Tibial nerve (tissue), 4 donors: ENCODE measurements at regions not wholly inside any gene's neighbourhood (a gene's known extent, or its start where the extent isn't known, plus 50 kb on each side); places are given as distances from the start of the nearest gene placed in this dataset.

Experiments
- DNase-seq, 2 donors: peaks; one replicate each; pipeline ENCODE4 v3.0.0-alpha.2; 2019; ENCODE audit warnings: low spot score in 2 of 2
- H3K27ac ChIP-seq, 4 donors: fragments of 200-600 bp; sonication (generic) in 3 of 4; one replicate each; pipeline ENCODE4 v1.5.1; 2017 to 2019; ENCODE audit warnings: mild to moderate bottlenecking in 1 of 4
- H3K27me3 ChIP-seq, 2 donors: fragments of 200-600 bp; sonication (generic) in 1 of 2; one replicate each; pipeline versions ENCODE4 v1.5.1 to v1.6.0; 2017 to 2019
- H3K36me3 ChIP-seq, 3 donors: fragments of 200-600 bp; sonication (generic); one replicate each; pipeline ENCODE4 v1.5.1; 2018 to 2019
- H3K4me1 ChIP-seq, 4 donors: fragments of 200-600 bp; sonication (generic) in 3 of 4; one replicate each; pipeline ENCODE4 v1.5.1; 2017 to 2019
- H3K4me3 ChIP-seq, 4 donors: fragments of 200-600 bp; sonication (generic) in 3 of 4; one replicate each; pipeline ENCODE4 v1.5.1; 2017 to 2019; ENCODE audit warnings: mild to moderate bottlenecking in 1 of 4, moderate library complexity in 1 of 4
- H3K9me3 ChIP-seq, 4 donors: fragments of 200-600 bp; sonication (generic) in 3 of 4; one replicate each; pipeline ENCODE4 v1.5.1; 2017 to 2019
- CTCF ChIP-seq, 5 experiments: fragments of 200-600 bp in 3 of 5; fragments of 450-650 bp in 2 of 5; sonication (generic) in 3 of 5; IDR thresholded peaks; one replicate each; pipeline ENCODE4 v1.5.1; 2016 to 2019; ENCODE audit warnings: antibody characterized with exemption in 5 of 5, mild to moderate bottlenecking in 3 of 5, moderate library complexity in 2 of 5
- EP300 ChIP-seq, 2 donors: sonication (generic); formaldehyde crosslinking; IDR thresholded peaks; one replicate each; pipeline ENCODE4 v1.6.1; 2017; ENCODE audit warnings: antibody characterized with exemption in 2 of 2, mild to moderate bottlenecking in 1 of 2
- POLR2A ChIP-seq, 2 donors: fragments of 450-650 bp; IDR thresholded peaks; one replicate each; pipeline ENCODE4 v1.6.1; 2017; ENCODE audit warnings: antibody characterized with exemption in 2 of 2, mild to moderate bottlenecking in 2 of 2, moderate library complexity in 2 of 2
- WGBS, 2 donors: methylation state at CpG; one replicate each; pipeline ENCODE4 v1.1.5; 2018; 5-methylcytosine and 5-hydroxymethylcytosine counted together

- 86 to 90% methylated on average over 4 of the region's 4 CpGs for WGBS, 2 donors
- Histone ChIP-seq H3K4me3 (no peak overlapping the region), H3K27ac (no peak overlapping the region), H3K9me3 (peaks cover 0 to 20% (median 3%) of the 10 kb centered on the region in 4 donors), H3K36me3 (no peaks in the 10 kb centered on the region), H3K27me3 (no peaks in the 10 kb centered on the region), H3K4me1 (no peaks in the 10 kb centered on the region)
- DNase-seq: no peak
- TF ChIP-seq POLR2A (IDR thresholded peaks at IDR 0.05) (no peak), CTCF (IDR thresholded peaks at IDR 0.05) (no peak), EP300 (IDR thresholded peaks at IDR 0.05) (no peak)
Measured at GRCh38 chr20:47427746-47428145, 71.2 kb upstream of the ZMYND8 start.

GRCh38 chr20:47428164-47428563 lies 71.7 kb upstream of the ZMYND8 start:
- Histone ChIP-seq H3K4me3 (no peak overlapping the region), H3K36me3 (no peaks in the 10 kb centered on the region), H3K27me3 (no peaks in the 10 kb centered on the region), H3K9me3 (peaks cover 0 to 20% (median 3%) of the 10 kb centered on the region in 4 donors), H3K27ac (no peak overlapping the region), H3K4me1 (no peaks in the 10 kb centered on the region)
- DNase-seq: no peak
- TF ChIP-seq POLR2A (IDR thresholded peaks at IDR 0.05) (no peak), EP300 (IDR thresholded peaks at IDR 0.05) (no peak), CTCF (IDR thresholded peaks at IDR 0.05) (no peak)
- WGBS, 2 donors: 66 to 85% methylated on average over 3 of the region's 3 CpGs

GRCh38 chr20:47428851-47429336 lies 72.4 kb upstream of the ZMYND8 start:
- no peaks in the 10 kb centered on the region for H3K36me3 ChIP-seq
- no peak for DNase-seq
- no peak overlapping the region for H3K27ac ChIP-seq
- H3K4me3 ChIP-seq: no peak overlapping the region
- no peaks in the 10 kb centered on the region for H3K27me3 ChIP-seq
- 71 to 77% methylated on average over 4 of the region's 4 CpGs for WGBS, 2 donors
- no peak for TF ChIP-seq POLR2A (IDR thresholded peaks at IDR 0.05)
- TF ChIP-seq CTCF (IDR thresholded peaks at IDR 0.05): no peak
- no peak for TF ChIP-seq EP300 (IDR thresholded peaks at IDR 0.05)
- peaks cover 0 to 20% (median 3%) of the 10 kb centered on the region in 4 donors for H3K9me3 ChIP-seq
- H3K4me1 ChIP-seq: no peaks in the 10 kb centered on the region

- Histone ChIP-seq H3K27me3 (no peaks in the 10 kb centered on the region), H3K9me3 (peaks cover 0 to 20% (median 3%) of the 10 kb centered on the region in 4 donors), H3K4me3 (no peak overlapping the region), H3K27ac (no peak overlapping the region), H3K4me1 (no peaks in the 10 kb centered on the region), H3K36me3 (no peaks in the 10 kb centered on the region)
- 91 to 93% methylated on average over 3 of the region's 3 CpGs for WGBS, 2 donors
- TF ChIP-seq CTCF (IDR thresholded peaks at IDR 0.05) (no peak), EP300 (IDR thresholded peaks at IDR 0.05) (no peak), POLR2A (IDR thresholded peaks at IDR 0.05) (no peak)
- no peak for DNase-seq
Measured at GRCh38 chr20:47429409-47429808, 72.3 kb upstream of the NCOA3 start.

- Histone ChIP-seq H3K27ac (no peak overlapping the region), H3K4me3 (no peak overlapping the region), H3K36me3 (no peaks in the 10 kb centered on the region), H3K27me3 (no peaks in the 10 kb centered on the region), H3K4me1 (no peaks in the 10 kb centered on the region), H3K9me3 (peaks cover 0 to 20% (median 3%) of the 10 kb centered on the region in 4 donors)
- 88 to 95% methylated on average over 5 of the region's 5 CpGs for WGBS, 2 donors
- no peak for TF ChIP-seq POLR2A (IDR thresholded peaks at IDR 0.05)
- no peak for TF ChIP-seq EP300 (IDR thresholded peaks at IDR 0.05)
- TF ChIP-seq CTCF (IDR thresholded peaks at IDR 0.05): no peak
- DNase-seq: no peak
Measured at GRCh38 chr20:47430862-47431588, 70.7 kb upstream of the NCOA3 start.
